ENCODE measurements at regions not wholly inside any gene's neighbourhood (a gene's known extent, or its start where the extent isn't known, plus 50 kb on each side); places are given as distances from the start of the nearest gene placed in this dataset.

DNA sequence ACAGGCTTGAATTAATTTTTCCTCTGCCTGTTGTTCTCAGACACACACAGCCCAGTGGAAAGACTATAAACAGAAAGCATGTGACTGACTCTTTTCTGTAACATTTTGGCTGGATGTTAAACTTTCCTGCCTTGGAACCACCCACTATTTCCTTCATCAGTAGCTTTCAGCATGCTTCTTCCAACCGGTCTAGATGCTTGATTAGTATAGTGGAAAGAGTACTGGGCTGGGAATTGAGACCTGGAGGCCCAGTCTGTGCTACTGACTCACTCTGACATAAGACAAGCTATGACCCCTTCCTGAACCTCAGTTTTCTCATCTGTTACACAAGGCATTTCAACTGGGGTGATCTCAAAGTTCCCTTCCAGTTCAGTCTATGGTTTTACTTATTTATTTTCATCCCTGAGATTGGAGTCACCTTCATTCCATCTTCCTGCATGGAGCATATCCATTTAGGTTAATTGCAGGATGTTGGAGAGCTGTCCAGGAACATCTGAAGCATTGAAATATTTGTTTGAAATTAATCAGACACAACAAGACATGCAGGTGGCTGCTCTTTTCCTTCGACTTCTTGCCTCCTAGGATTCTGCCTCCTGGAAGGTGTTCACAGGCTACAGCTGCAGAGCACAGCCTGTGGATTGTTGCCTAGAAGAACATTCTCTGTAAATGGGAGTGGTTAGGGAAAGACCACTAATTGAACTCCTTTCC, 173.4 kb downstream of the RTL9 start:
- TF ChIP-seq MEIS2 (IDR thresholded peaks at IDR 0.05; ENCODE audit: partially characterized antibody) (no peak), ZBTB34 (CRISPR knock-in tag; IDR thresholded peaks at IDR 0.05) (no peak), TEAD1 (CRISPR knock-in tag; IDR thresholded peaks at IDR 0.05) (no peak), CTCF (IDR thresholded peaks at IDR 0.05 in 2 of 3, conservative IDR thresholded peaks at IDR 0.05 in 1 of 3; ENCODE audit: insufficient read depth in 2 of 3, low read depth in 1 of 3, low read length in 3 of 3) (no peak), TARDBP (IDR thresholded peaks at IDR 0.05) (no peak), FOXM1 (IDR thresholded peaks at IDR 0.05; ENCODE audit: low read depth) (no peak), FOXM1 (CRISPR knock-in tag; IDR thresholded peaks at IDR 0.05; ENCODE audit: low read depth) (no peak), STAG1 (CRISPR knock-in tag; IDR thresholded peaks at IDR 0.05; ENCODE audit: borderline replicate concordance) (no peak), MCM3 (IDR thresholded peaks at IDR 0.05) (no peak)
- TF ChIP-seq, protein P1, sequence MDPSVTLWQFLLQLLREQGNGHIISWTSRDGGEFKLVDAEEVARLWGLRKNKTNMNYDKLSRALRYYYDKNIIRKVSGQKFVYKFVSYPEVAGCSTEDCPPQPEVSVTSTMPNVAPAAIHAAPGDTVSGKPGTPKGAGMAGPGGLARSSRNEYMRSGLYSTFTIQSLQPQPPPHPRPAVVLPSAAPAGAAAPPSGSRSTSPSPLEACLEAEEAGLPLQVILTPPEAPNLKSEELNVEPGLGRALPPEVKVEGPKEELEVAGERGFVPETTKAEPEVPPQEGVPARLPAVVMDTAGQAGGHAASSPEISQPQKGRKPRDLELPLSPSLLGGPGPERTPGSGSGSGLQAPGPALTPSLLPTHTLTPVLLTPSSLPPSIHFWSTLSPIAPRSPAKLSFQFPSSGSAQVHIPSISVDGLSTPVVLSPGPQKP (CRISPR knock-in tag; IDR thresholded peaks at IDR 0.05) = no peak
- TF ChIP-seq, protein P2, sequence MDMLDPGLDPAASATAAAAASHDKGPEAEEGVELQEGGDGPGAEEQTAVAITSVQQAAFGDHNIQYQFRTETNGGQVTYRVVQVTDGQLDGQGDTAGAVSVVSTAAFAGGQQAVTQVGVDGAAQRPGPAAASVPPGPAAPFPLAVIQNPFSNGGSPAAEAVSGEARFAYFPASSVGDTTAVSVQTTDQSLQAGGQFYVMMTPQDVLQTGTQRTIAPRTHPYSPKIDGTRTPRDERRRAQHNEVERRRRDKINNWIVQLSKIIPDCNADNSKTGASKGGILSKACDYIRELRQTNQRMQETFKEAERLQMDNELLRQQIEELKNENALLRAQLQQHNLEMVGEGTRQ (CRISPR knock-in tag; IDR thresholded peaks at IDR 0.05) = no peak
